Thyroid gland (tissue), 4 donors: ENCODE measurements at regions not wholly inside any gene's neighbourhood (a gene's known extent, or its start where the extent isn't known, plus 50 kb on each side); places are given as distances from the start of the nearest gene placed in this dataset.

Experiments used
- POLR2A ChIP-seq, 2 donors: fragments of 450-650 bp; IDR thresholded peaks; one replicate each; pipeline ENCODE4 v1.6.1; 2017; ENCODE audit warnings: antibody characterized with exemption in 2 of 2, mild to moderate bottlenecking in 2 of 2, moderate library complexity in 1 of 2
- TF ChIP-seq, protein P1 (sequence below), 6 experiments: fragments of 200-600 bp in 3 of 6; fragments of 450-650 bp in 3 of 6; sonication (generic) in 3 of 6; IDR thresholded peaks; one replicate each; pipeline ENCODE4 v1.5.1; 2016 to 2019; ENCODE audit warnings: antibody characterized with exemption in 6 of 6, mild to moderate bottlenecking in 2 of 6, inconsistent platforms in 1 of 6, moderate library complexity in 1 of 6

- TF ChIP-seq, protein P1, sequence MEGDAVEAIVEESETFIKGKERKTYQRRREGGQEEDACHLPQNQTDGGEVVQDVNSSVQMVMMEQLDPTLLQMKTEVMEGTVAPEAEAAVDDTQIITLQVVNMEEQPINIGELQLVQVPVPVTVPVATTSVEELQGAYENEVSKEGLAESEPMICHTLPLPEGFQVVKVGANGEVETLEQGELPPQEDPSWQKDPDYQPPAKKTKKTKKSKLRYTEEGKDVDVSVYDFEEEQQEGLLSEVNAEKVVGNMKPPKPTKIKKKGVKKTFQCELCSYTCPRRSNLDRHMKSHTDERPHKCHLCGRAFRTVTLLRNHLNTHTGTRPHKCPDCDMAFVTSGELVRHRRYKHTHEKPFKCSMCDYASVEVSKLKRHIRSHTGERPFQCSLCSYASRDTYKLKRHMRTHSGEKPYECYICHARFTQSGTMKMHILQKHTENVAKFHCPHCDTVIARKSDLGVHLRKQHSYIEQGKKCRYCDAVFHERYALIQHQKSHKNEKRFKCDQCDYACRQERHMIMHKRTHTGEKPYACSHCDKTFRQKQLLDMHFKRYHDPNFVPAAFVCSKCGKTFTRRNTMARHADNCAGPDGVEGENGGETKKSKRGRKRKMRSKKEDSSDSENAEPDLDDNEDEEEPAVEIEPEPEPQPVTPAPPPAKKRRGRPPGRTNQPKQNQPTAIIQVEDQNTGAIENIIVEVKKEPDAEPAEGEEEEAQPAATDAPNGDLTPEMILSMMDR (IDR thresholded peaks at IDR 0.05), result no peak
- TF ChIP-seq POLR2A (IDR thresholded peaks at IDR 0.05), result no peak
These were observed 153.4 kb downstream of the FAXC start for GRCh38 chr6:99195986-99196655.
